NCI-H2081 (cell line): ENCODE measurements at regions not wholly inside any gene's neighbourhood (a gene's known extent, or its start where the extent isn't known, plus 50 kb on each side); places are given as distances from the start of the nearest gene placed in this dataset.
"Not testable (repeated sequence)": the region's sequence is repeated elsewhere in the genome, so short reads cannot be mapped to it uniquely, and the experiment has no call there.

Experiments
- DNase-seq, 2 experiments: peaks; one replicate each; lab custom pipeline; 2025; lab: John Stamatoyannopoulos, UW

DNA sequence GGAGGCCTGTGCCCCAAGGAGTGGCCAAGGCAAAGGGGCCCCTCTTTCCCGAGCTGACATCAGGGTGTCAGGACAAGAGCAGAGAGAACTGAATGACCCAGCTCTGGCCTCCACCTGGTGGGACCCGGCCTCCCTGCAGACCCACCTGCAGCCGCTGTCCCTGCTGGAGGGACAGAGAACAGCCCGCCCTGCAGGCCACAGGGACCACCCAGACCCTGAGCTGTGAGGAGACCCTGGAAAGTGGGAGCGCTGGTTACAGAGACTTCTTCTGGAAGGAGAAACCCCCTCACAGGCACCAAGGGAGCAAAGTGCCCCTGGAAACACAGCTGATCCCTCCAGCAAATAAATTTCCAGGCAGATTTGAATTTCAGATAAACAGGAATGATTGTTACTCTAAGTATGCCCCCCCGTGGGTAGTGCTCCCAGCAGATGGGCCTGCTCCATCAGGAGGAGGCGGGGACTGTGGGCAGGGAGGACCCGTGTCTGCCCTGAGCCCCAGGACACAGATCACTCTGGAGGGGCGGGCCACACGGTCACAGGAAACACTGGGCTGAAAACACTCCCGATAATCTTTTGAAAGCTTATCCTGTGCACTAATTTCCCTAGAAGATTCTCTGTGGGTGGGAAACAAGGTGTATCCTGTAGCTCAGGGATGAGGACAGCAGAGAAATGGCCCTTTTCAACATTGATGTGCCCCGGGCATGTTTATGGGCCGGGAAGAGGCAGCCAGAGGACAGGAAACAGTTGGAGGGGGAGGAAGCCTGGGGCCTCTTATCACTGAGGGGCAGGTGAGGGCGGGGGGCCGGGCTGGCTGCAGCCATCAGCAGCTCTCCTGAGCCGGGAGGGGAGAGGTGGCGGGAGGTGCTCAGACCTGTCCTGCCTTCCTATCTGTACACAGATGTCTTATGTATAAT, 276.0 kb downstream of the ADGRD1 start:
- no peak for DNase-seq

DNA sequence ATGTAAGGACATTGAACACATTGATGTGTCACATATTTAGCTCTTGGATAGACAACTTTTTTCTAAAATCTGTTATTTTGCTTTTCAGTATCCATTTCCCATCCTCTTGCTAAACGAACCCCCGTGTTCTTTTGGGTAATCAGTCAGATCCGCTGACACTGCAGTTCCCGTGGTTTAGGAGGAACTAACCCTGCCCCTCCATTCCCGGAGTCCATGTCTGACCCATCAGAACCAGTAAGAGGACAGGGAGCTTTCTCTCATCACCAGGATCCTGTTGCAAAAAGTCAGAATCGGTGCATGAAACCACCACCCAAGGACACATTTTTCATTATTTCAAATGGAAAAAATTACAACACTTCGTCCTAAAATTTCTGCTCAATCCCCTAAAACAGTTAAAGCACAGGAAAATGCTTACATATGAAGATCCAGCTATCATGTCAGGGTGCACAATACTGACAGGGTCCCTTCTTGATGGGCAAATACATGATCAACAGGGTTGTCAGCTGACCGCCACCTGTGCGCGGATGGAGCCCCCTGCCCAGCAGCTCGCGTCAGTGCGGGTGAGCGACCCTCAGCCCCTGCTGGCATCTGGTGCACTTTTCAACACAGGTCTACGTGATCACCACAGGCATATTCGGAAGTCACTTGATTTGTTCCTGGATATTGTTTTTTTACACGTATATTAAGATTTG, 276.8 kb downstream of the ADGRD1 start:
- DNase-seq: no peak

DNA sequence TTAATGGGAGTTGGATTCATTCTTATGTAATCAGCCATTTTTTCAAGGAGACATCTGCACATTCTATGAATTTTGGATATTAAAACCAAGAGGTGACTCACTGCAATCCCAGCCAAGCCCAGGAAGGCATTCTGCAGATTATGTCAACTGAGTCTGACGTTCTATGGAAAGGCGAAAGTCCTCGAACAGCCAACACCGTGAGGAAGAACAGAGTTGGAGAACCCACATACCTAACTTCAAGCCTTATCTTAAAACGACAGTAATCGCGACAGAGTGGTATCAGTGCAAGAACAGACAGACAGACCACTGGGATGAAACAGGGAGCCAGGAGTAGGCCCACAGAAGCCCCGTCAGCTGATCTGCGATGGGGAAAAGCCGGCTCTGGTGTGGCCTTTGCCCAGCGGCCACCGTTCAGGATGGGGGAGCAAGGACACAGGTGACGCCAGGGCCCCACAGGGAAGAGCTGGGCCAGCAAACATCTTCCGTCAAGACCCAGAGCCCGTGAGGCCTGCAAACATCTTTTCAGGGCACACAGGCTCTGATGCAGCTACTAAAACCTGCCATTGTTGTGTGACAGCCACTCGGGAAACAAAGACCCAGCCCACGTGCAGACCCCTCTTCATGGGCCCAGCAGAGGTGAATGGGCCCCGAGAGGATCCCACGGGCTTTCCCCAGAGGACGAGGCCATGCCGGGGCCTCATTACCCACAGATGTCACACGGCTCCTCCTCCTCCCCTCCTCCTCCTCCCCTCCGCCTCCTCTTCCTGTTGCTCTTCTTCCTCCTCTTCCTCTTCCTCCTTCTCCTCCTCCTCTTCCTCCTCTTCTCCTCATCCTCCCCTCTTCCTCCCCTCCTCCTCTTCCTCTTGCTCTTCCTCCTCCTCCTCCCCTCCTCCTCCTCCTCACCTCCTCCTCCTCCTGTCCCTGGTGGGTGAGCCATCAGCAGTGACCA, 277.6 kb downstream of the ADGRD1 start:
- DNase-seq: no peak

DNA sequence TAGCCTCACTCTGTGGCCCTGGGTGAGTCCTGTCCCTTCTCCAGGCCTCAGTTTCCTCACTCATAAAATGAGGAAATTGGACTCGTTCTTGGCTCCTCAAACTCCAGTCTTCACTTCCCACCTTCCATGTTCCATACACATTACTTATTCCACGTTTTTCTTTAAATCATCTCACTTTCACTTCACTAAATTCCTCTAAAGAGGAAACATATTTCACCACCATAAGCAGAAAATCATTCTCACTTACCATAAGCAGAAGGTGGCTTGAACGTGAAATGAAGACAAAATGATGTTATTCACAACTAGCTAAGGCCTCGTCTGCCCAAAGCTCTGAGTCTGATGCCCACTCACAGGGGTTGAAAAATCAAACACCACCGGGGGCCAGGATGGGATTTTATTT, 278.3 kb downstream of the ADGRD1 start:
- DNase-seq: no peak

- not testable (repeated sequence) for DNase-seq
These were observed 279.2 kb downstream of the ADGRD1 start for GRCh38 chr12:131232872-131233271.

- DNase-seq: not testable (repeated sequence)
These were observed 280.4 kb downstream of the ADGRD1 start for GRCh38 chr12:131233850-131234789.

- not testable (repeated sequence) for DNase-seq
These were observed 281.1 kb downstream of the ADGRD1 start for GRCh38 chr12:131234841-131235271.

GRCh38 chr12:131235871-131236271, 282.2 kb downstream of the ADGRD1 start:
- DNase-seq: no peak

GRCh38 chr12:131239384-131240094, 285.8 kb downstream of the ADGRD1 start:
- no peak for DNase-seq

GRCh38 chr12:131241517-131241916, 287.8 kb downstream of the ADGRD1 start:
- no peak for DNase-seq

GRCh38 chr12:131242741-131243496, 289.2 kb downstream of the ADGRD1 start:
- DNase-seq: no peak

DNA sequence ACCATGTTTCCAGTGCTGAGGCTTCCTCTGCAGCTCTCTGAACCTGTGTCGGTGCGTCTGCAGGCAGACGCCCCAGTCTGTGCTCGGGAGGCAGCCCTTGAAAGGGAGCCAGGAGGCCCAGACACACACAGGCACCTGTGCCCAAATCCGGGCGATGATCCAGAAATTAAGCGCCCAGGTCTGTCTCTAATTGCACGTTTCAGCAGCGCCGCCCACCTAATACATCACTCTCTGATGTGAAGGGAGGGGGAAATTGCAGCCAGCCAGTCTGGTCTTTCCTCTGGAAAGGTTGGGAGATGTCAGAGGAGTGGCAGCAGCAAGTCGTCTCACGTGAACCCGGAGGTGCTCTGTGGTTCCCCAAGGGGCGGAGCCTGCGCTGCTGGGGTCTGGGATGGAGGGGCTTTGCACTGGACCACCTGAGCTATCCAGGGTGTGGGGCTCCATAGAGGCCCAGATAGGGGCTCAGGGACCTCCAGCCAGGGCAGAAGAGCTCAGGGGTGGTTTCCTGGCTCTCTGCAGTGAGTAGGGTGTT, 290.5 kb downstream of the ADGRD1 start:
- not testable (repeated sequence) for DNase-seq

DNA sequence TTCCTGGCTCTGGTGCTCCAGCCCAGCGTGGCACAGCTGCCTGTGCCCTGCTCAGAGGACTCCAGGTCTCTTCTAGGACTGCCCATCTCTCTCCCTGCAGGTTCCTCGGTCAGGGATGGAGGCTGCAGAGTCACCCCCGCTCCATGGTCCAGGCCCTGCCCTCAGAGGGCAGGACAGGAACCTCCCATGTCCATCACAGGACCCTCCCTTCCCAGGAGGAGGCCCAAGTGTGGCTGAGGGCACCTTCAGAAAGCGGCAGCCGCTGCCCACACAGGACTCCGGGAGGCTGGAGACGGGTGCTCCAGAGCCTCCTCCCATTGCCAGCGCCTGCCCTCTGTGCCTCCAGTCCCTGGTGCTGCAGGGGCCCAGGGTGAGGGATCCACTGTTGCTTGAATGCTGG, 291.5 kb downstream of the ADGRD1 start:
- DNase-seq: not testable (repeated sequence)

DNA sequence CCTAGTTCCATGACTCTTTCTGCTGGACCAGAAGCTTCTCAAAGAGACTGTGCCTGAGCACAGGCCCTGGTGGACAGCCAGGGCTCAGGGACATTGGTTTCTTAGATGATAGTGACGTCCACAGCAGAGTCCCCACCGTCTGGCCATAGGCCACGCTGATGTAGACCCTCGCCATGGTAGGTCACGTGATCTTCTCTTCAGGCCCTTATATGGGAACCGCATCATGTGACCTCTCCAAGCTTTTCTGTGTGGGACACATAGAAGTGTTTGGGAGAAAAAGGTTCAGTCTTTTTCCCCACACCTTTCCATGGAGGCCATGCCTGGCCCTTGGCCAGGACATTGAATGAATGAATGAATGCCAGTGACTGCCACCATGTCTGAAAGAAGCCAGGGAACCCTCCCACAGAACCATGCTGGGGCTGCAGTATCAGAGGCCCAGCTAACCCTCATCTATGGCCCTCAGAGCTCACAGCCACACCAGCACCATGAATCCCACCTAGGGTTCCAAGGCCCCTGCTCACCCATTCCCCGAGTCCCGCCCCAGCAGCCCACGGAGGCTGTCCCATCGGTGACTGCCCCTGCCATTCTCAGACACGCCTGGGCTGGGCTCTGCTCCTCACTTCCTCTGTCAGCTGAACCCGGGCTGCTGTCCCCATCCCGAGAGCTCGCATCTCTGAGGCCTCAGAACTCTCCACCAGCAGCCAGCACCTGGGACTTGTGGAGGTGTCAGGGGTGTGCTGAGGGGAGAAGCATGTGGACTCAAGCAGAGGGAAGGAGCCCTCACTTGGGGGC, 292.1 kb downstream of the ADGRD1 start:
- no peak for DNase-seq

DNA sequence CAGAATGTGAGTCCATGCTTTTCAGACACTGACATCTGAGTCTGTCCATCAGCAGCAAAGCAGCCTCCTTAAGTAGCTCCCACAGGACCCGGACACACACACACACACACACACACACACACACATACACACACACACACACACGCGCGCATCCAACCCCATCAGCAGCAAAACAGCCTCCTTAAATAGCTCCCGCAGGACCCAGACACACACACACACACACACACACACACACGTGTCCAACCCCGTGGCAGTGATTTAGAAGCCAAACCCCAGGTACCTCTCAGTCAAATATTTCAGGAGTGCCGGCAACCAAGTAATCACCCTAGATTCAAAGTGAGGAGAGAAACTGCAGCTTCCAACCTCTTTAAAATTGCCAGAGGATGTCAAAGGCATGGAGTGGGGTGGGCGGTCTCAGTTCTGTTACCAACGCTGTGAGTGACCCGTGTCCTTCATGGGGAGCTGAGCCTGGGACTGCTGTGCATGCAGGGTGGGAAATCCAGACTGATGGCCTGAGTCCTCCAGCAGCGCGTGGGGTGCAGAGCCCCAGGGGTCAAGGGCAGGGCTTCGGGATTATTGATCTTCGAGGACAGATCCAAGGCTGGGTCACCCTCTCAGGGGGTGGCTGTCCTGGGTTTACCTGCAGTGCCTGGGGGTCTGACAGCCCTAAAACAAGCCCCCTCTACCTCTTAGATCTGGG, 293.5 kb downstream of the ADGRD1 start:
- not testable (repeated sequence) for DNase-seq

GRCh38 chr12:131247875-131248274, 294.2 kb downstream of the ADGRD1 start:
- DNase-seq: not testable (repeated sequence)

DNA sequence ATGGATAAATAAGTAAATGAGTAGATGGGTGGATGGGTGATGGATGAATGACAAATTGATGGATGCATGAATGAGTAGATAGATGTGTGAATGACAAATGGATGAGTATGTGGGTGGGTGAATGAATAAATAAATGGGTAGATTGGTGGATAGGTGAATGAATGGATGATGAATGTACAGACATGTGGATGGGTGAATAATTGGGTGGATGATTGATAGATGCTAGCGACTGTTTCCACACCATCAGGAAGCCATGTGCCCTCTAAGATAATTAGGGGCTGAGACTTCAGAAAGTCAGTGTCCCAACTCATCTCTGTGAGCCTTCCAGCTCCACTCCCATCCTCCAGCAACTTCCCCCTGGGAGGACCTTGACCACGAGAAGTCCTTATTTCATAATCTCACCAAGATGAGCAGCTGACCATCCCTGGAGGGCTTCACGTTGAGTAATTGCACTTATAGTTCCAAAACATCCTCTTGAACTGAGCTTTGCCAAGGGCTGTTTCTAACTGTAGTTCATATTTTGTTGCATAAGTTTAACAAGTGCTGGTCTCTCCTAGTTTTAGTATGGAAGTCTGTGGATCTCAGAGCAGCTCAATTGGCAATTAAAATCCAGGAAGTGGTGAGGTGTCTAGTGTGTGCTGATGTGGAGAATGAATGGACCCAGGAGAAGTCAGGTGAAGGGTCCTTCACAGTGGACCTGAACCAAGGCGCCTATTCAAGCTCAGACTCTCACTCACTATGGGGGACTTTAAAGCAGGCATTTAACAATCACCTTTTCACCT, 295.7 kb downstream of the ADGRD1 start:
- no peak for DNase-seq
